ENCODE measurements at regions not wholly inside any gene's neighbourhood (a gene's known extent, or its start where the extent isn't known, plus 50 kb on each side); places are given as distances from the start of the nearest gene placed in this dataset.

- TF ChIP-seq SP1 (IDR thresholded peaks at IDR 0.05; ENCODE audit: low read depth, low read length) (no peak), YY1 (IDR thresholded peaks at IDR 0.05; ENCODE audit: low read depth, low read length) (no peak), ATF3 (IDR thresholded peaks at IDR 0.05; ENCODE audit: insufficient read depth, low read depth, low read length) (no peak)
These were observed 1519.7 kb upstream of the TENM4 start (continued) for GRCh38 chr11:80960381-80961029.

Measured in H1 (cell line).